ENCODE measurements at regions not wholly inside any gene's neighbourhood (a gene's known extent, or its start where the extent isn't known, plus 50 kb on each side); places are given as distances from the start of the nearest gene placed in this dataset.

DNA sequence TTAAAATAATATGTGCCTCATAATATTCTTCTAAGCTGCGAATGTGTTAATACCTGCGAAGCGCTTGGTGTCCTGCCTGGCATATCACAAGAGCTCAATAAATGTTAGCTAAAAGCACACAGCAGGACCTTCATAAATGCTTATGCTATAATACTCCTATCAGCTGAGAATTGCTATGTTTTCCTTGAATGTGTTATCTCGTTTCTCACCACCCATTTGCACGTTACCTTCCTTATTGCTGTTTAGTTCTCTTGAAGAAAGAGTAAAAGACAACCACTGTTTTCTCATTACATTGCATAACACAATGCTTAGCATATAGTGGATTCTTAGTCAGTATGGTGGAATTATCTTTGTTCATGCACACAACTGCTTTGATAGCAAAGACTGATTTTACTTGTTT is 76.6 kb downstream of the EDN1 start:
- TF ChIP-seq, protein P1, sequence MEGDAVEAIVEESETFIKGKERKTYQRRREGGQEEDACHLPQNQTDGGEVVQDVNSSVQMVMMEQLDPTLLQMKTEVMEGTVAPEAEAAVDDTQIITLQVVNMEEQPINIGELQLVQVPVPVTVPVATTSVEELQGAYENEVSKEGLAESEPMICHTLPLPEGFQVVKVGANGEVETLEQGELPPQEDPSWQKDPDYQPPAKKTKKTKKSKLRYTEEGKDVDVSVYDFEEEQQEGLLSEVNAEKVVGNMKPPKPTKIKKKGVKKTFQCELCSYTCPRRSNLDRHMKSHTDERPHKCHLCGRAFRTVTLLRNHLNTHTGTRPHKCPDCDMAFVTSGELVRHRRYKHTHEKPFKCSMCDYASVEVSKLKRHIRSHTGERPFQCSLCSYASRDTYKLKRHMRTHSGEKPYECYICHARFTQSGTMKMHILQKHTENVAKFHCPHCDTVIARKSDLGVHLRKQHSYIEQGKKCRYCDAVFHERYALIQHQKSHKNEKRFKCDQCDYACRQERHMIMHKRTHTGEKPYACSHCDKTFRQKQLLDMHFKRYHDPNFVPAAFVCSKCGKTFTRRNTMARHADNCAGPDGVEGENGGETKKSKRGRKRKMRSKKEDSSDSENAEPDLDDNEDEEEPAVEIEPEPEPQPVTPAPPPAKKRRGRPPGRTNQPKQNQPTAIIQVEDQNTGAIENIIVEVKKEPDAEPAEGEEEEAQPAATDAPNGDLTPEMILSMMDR (IDR thresholded peaks at IDR 0.05) = no peak
- TF ChIP-seq POLR2A (IDR thresholded peaks at IDR 0.05) = no peak

All from testis (tissue), 2 donors.